ENCODE measurements at regions not wholly inside any gene's neighbourhood (a gene's known extent, or its start where the extent isn't known, plus 50 kb on each side); places are given as distances from the start of the nearest gene placed in this dataset.

DNA sequence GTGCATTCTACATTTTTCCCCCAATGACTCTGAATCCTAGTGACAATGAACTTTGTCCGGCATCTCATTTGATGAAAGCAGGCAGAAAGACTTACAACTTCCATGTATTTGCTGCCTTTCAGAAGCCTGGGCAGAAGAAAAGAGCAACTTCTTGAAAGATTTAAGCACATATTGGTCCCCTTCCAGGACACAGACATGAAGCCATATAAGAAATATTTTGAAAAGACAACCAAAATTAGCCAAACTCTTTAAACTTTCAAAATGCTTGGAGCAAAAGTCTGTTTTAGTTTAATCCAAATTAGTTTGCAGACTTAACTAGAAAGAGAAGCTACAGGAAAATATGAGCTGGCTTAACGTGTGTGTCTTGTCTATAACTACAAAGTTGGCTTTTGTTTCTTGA, 492.5 kb downstream of the NR4A2 start:
- no peaks in the 10 kb centered on the region for H3K27me3 Mint-ChIP-seq
- ATAC-seq (no peak), DNase-seq (no peak)
- no peak overlapping the region for H3K27ac Mint-ChIP-seq
- no peaks in the 10 kb centered on the region for H3K36me3 Mint-ChIP-seq (ENCODE audit: low read depth)
- no peaks in the 10 kb centered on the region for H3K9me3 Mint-ChIP-seq
- H3K4me1 Mint-ChIP-seq: no peaks in the 10 kb centered on the region
- H3K4me3 Mint-ChIP-seq: no peak overlapping the region

DNA sequence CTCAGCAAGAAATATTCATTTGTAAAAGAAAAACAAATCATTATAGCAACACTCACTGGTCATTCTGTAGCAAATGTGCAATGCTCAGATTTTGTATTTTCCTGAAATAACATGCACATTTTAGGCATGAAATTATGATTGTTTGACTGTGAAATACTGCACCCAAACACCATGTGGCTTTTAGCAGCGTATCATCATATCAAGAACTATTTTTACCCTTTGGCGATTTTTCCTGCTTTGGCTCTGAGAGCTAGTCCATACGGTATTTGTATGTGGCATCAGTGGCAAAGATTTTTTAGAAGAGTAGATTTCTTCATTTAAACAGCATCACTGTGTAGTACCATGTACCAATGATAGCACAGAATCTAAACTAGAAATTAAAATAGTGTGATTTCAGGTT, 493.1 kb downstream of the NR4A2 start:
- DNase-seq (no peak), ATAC-seq (no peak)
- Mint-ChIP-seq H3K4me3 (no peak overlapping the region), H3K4me1 (no peaks in the 10 kb centered on the region), H3K27ac (no peak overlapping the region), H3K9me3 (no peaks in the 10 kb centered on the region), H3K36me3 (ENCODE audit: low read depth) (no peaks in the 10 kb centered on the region), H3K27me3 (no peaks in the 10 kb centered on the region)

DNA sequence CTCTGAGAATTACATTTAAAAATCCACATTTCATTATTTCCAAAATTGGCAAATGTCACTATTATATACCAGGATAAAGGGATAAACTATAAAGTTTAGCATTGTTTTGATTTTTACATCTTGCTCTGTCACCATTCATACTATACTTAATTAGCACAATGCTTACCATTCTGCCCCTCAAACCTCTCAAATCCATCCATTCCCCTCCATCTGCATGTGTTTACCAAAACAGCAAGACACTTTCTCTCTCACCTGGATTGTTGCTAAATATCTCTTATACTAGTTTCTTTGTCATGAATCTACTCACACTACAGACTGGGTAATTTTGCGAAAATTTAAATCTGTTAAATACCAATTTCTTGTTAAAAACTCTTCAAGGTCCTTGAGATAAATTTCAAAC, 496.1 kb downstream of the NR4A2 start:
- Mint-ChIP-seq H3K36me3 (ENCODE audit: low read depth) (no peaks in the 10 kb centered on the region), H3K4me3 (no peak overlapping the region), H3K27me3 (no peaks in the 10 kb centered on the region), H3K4me1 (no peaks in the 10 kb centered on the region), H3K27ac (no peak overlapping the region), H3K9me3 (no peaks in the 10 kb centered on the region)
- DNase-seq (no peak), ATAC-seq (no peak)

DNA sequence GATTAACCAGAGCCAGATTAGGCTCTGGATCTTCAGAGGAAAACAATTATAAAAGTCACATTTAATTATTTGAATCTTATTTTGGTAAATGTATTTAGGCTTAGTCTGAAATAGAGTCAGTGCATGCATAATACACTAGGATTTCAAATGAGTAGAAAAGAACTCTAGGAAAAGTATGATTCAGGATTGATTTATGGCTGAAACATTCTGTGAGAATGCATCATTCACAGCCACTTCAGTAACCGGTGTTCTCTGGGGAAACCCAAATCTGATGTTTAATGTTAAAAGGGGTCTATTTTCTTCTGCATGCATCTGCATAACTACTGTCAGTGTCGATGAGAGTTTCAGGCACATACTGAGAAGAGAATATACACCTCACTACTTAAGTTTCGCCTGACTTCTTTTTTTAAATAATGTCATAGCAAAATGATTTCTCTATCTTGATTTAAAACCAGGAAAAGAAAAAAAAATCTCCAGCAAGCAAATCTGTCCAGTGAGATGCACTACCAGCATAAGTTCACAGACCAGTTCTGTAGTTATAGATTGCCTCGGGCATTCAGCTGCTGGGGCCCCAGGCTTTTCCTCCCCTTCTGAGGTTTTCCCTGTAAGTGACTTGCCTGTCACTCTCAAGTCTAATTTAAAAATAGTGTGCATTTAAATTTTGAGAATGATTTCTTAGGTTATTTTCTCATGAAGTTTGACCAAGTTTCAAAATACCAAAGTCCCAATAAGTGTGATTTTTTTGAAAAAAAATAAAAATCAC, 501.5 kb downstream of the NR4A2 start:
- no peaks in the 10 kb centered on the region for H3K36me3 Mint-ChIP-seq (ENCODE audit: low read depth)
- ATAC-seq: no peak
- no peaks in the 10 kb centered on the region for H3K9me3 Mint-ChIP-seq
- no peak overlapping the region for H3K27ac Mint-ChIP-seq
- no peak overlapping the region for H3K4me3 Mint-ChIP-seq
- no peak for DNase-seq
- no peaks in the 10 kb centered on the region for H3K27me3 Mint-ChIP-seq
- no peaks in the 10 kb centered on the region for H3K4me1 Mint-ChIP-seq

DNA sequence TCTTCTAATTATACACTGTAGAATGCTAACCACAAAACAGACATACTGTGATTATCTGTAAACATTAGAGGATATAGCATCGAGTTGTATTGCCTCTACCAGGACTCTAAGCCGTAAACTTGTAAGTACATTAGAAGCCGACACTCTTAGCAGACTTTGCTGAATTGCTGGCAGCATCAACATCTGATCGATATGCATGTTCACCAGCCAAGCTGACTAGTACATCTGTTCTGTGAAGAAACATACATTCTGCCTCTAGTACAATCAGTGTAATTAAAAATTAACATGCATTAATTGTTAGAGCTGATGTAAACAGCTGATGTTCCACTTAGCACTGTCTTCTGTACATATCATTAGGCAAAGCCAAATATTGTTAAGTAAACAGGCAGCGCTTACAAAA, 502.2 kb downstream of the NR4A2 start:
- H3K4me3 Mint-ChIP-seq: no peak overlapping the region

DNA sequence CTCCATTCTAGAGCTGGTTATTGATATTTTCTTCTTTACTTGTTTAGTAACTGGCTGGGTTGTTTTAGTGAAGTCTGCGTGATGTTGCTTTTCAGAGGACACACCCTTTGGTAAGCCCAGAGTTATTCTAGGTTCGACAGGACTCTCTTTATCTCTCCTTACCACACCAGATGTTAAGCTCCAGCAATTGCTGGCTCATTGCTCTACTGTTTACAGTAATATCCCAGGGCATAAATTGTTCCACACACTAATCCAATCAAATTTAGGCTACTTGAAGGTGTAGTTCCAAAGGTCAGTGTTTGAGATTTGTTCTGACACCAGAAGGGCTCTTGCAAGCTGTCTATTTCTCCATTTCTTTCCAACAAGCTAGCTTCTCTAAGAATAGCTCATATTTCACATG, 506.6 kb downstream of the NR4A2 start:
- no peaks in the 10 kb centered on the region for H3K36me3 Mint-ChIP-seq (ENCODE audit: low read depth)
- H3K9me3 Mint-ChIP-seq: no peaks in the 10 kb centered on the region
- no peak for ATAC-seq
- H3K27me3 Mint-ChIP-seq: no peaks in the 10 kb centered on the region
- no peak overlapping the region for H3K4me3 Mint-ChIP-seq
- no peak for DNase-seq
- H3K4me1 Mint-ChIP-seq: no peaks in the 10 kb centered on the region
- H3K27ac Mint-ChIP-seq: no peak overlapping the region

More for the DNA sequence above, 502.2 kb downstream of the NR4A2 start:
- Mint-ChIP-seq H3K27me3 (no peaks in the 10 kb centered on the region), H3K9me3 (no peaks in the 10 kb centered on the region), H3K27ac (no peak overlapping the region), H3K4me1 (no peaks in the 10 kb centered on the region), H3K36me3 (ENCODE audit: low read depth) (no peaks in the 10 kb centered on the region)
- ATAC-seq (no peak), DNase-seq (no peak)

DNA sequence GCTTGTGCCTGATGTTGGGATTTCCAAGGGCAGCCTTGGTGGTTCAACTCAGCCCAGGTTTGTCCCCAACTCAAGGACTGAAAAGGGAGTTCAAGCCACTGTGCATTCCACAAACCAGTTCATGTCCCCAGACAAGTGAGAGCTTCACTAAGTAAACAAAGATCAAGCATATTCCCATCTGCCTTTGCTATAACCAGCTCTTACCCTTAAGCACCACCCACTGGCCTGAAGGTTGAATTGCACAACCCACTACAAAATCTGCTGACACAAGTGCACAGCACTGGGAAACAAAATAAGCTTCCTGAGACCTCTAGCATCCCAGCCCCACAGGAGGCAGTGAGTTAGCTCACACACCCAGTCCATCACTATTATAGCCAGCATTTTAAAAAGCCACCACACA, 516.7 kb downstream of the NR4A2 start:
- Mint-ChIP-seq H3K4me3 (no peak overlapping the region), H3K9me3 (peaks cover 3% of the 10 kb centered on the region), H3K27ac (no peak overlapping the region), H3K4me1 (no peaks in the 10 kb centered on the region), H3K36me3 (ENCODE audit: low read depth) (no peaks in the 10 kb centered on the region), H3K27me3 (no peaks in the 10 kb centered on the region)
- DNase-seq (no peak), ATAC-seq (no peak)

DNA sequence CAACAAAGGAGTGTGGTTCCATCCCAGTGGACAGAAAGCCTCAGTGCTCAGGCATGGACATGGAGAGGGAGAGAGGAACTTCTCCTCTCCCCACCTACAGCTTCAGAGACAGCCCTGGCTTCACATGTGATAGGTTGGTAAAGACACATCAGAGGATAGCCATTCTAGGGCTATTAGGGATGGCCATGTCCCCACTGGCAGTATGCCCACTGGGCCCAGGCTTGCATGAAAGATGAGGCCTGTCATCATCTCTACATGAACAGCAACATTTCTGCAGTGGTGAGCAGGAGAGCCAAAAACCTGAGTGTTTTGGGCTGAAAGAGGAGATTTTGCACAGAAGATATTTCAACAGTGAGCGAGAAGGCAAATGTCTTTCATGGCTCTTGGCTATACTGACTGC, 517.2 kb downstream of the NR4A2 start:
- Mint-ChIP-seq H3K4me3 (no peak overlapping the region), H3K27me3 (no peaks in the 10 kb centered on the region), H3K36me3 (ENCODE audit: low read depth) (no peaks in the 10 kb centered on the region), H3K27ac (no peak overlapping the region), H3K9me3 (peaks cover 3% of the 10 kb centered on the region), H3K4me1 (no peaks in the 10 kb centered on the region)
- DNase-seq: no peak
- no peak for ATAC-seq

DNA sequence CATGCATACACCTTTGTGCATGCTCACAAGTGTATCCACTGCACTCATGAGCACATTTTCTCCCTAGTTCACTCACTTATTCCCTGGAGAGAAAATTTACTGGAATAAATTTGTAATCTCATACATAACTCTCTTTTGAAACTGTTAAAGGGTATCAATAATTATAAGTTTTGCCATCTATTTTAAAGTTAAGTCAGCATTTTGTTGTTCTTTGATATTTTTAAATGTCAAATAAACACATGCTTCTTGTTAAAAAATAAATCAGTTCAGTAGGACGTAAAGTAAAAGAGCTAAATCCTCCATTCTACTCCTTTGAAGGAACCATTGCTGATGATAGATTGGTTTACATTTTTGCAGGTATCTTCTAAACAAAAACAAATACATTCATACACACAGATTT, 522.1 kb downstream of the NR4A2 start:
- H3K27ac Mint-ChIP-seq: no peak overlapping the region
- H3K36me3 Mint-ChIP-seq (ENCODE audit: low read depth): no peaks in the 10 kb centered on the region
- no peaks in the 10 kb centered on the region for H3K27me3 Mint-ChIP-seq
- no peak overlapping the region for H3K4me3 Mint-ChIP-seq
- no peaks in the 10 kb centered on the region for H3K4me1 Mint-ChIP-seq
- DNase-seq (no peak), ATAC-seq (no peak)
- no peaks in the 10 kb centered on the region for H3K9me3 Mint-ChIP-seq

DNA sequence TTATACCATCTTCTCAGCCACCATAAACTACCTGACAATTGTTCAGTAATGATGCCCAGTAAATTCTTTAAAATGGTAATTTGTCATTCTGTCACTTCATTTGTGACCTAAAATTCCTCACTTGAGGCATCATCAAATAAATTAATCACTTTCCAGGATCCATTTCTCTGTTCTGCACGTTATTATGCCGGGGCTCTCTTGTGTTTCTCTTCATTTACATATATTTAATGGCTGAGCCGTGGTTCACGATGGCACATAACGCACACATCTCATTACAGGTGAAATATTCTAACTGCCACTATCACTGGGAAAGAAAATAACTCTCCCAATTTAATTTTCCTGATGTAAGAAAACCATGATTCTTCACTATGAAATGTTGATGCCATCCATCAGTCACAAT, 529.6 kb downstream of the NR4A2 start:
- no peaks in the 10 kb centered on the region for H3K9me3 Mint-ChIP-seq
- H3K27ac Mint-ChIP-seq: no peak overlapping the region
- H3K4me1 Mint-ChIP-seq: no peaks in the 10 kb centered on the region

DNA sequence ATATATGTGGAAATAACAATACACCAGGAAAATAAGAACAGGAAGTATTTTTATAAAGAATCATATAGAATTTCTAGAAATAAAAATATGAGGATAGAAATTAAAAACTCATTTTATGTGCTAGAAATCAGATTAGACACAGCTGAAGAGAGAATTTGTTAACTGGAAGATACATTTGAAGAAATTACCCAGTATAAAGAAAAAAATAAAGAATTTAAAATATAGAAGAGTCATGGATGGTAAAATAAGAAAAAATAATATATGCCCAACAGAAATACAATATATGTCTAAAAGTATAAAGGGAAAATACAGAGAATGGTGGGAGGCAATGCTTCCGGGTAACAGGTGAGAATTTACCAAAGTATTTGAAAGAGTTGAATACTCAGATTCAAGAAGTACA, 539.9 kb downstream of the NR4A2 start:
- no peaks in the 10 kb centered on the region for H3K27me3 Mint-ChIP-seq
- no peak for ATAC-seq

More for the DNA sequence above, 529.6 kb downstream of the NR4A2 start:
- DNase-seq (no peak), ATAC-seq (no peak)
- Mint-ChIP-seq H3K4me3 (no peak overlapping the region), H3K36me3 (ENCODE audit: low read depth) (no peaks in the 10 kb centered on the region), H3K27me3 (no peaks in the 10 kb centered on the region)

DNA sequence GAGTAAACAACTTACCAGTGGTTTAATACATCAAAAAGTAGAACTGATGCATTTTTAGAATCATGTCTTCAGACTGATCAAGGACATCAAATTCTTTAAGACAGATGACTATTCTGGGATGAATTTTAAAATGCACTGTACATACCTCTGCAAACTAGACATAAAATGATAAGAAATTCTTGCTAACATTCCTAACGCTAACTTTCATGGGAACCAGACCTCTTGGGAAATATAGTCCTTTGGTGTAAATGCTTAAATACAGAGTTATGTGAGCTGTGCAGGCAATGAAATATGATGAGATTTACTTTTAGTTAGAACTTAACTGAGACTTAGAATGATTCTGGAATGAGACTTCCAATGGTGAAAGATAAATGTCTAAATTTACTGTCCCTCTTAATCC, 562.0 kb downstream of the NR4A2 start:
- Mint-ChIP-seq H3K4me1 (no peaks in the 10 kb centered on the region), H3K27ac (no peak overlapping the region), H3K4me3 (no peak overlapping the region), H3K27me3 (no peaks in the 10 kb centered on the region), H3K9me3 (no peaks in the 10 kb centered on the region), H3K36me3 (ENCODE audit: low read depth) (no peaks in the 10 kb centered on the region)
- DNase-seq (no peak), ATAC-seq (no peak)

More for the DNA sequence above, 539.9 kb downstream of the NR4A2 start:
- DNase-seq: no peak
- H3K9me3 Mint-ChIP-seq: peaks cover 24% of the 10 kb centered on the region
- H3K4me3 Mint-ChIP-seq: no peak overlapping the region
- no peak overlapping the region for H3K27ac Mint-ChIP-seq
- H3K36me3 Mint-ChIP-seq (ENCODE audit: low read depth): no peaks in the 10 kb centered on the region
- no peaks in the 10 kb centered on the region for H3K4me1 Mint-ChIP-seq

DNA sequence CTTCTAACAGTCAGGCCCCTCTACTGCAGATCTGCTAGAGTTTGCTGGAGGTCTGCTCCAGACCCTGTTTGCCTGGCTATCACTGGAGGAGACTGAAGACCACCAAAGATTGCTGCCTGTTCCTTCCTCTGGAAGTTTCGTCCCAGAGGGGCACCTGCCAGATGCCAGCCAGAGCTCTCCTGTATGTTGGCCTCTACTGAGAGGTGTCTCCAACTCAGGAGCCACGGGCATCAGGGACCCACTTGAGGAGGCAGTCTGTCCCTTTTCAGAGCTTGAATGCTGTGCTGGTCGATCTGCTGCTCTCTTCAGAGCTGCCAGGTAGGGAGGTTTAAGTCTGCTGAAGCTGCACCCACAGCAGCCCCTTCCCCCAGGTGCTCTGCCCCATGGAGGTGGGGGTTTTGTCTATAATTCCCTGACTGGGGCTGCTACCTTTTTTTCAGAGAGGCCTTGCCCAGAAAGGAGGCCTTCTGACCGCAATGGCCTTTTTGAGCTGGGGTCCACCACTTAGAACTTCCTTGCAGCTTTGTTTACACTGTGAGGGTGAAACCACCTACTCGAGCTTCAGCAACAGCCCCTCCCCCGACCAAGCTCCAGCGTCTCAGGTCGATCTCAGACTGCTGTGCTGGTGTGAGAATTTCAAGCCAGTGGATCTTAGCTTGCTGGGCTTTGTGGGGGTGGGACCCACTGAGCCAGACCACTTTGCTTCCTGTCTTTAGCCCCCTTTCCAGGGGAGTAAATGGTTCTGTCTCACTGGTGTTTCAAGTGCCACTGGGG, 566.0 kb downstream of the NR4A2 start:
- H3K4me1 Mint-ChIP-seq: no peaks in the 10 kb centered on the region
- no peaks in the 10 kb centered on the region for H3K27me3 Mint-ChIP-seq
- no peak overlapping the region for H3K27ac Mint-ChIP-seq
- no peak overlapping the region for H3K4me3 Mint-ChIP-seq
- no peaks in the 10 kb centered on the region for H3K9me3 Mint-ChIP-seq
- DNase-seq (no peak), ATAC-seq (no peak)
- no peaks in the 10 kb centered on the region for H3K36me3 Mint-ChIP-seq (ENCODE audit: low read depth)

DNA sequence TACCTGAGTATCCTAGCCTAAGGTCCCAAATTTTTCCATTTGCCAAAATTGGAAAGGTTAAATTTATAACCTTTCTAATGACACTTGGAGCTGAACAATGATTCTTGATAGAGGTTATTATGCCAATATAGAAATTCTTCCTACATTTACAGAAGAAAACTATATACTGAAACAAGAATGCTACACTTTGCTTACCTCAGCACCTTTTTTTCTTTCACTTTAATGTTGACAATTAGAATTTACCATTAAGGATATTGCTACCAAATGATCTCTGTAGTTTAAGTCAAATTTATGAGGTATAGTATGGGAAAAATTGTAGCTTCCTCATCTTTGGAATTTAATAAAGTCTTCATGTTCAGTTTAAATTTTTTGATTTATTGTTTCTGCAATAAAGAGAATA, 577.0 kb downstream of the NR4A2 start:
- H3K9me3 Mint-ChIP-seq: peaks cover under 1% of the 10 kb centered on the region
- DNase-seq (no peak), ATAC-seq (no peak)
- H3K36me3 Mint-ChIP-seq (ENCODE audit: low read depth): no peaks in the 10 kb centered on the region
- H3K27me3 Mint-ChIP-seq: no peaks in the 10 kb centered on the region
- no peak overlapping the region for H3K27ac Mint-ChIP-seq
- no peaks in the 10 kb centered on the region for H3K4me1 Mint-ChIP-seq
- H3K4me3 Mint-ChIP-seq: no peak overlapping the region

DNA sequence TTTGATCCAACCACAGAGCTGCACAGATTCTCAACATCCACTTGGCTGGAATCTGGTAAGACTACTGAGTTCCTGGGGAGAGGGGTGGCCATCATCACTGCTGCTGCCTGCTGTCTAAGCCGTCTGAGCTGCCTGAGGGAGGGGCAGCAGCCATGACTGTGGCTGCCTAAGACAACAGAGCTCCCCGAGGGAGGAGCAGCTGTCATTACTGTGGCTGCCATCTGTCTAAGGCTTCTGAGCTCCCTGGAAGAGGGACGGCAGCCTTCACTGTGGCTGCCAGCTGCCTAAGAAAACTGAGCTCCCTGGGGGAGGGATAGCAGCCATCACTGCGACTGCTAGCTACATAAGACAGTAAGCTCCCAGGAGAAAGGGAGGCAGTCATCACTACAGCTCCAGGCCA, 584.4 kb downstream of the NR4A2 start:
- H3K4me1 Mint-ChIP-seq: no peaks in the 10 kb centered on the region
- no peak for ATAC-seq

More for the DNA sequence above, 584.4 kb downstream of the NR4A2 start:
- H3K36me3 Mint-ChIP-seq (ENCODE audit: low read depth): no peaks in the 10 kb centered on the region
- no peak for DNase-seq
- H3K27ac Mint-ChIP-seq: no peak overlapping the region
- H3K4me3 Mint-ChIP-seq: no peak overlapping the region
- no peaks in the 10 kb centered on the region for H3K27me3 Mint-ChIP-seq
- no peaks in the 10 kb centered on the region for H3K9me3 Mint-ChIP-seq

Data from activated naive CD8-positive, alpha-beta T cell treated with anti-CD3 and anti-CD28 coated beads, Interleukin-2, amount 50 U/mL, for 24 hours (primary cell).